Heart left ventricle (tissue), 16 donors: ENCODE measurements at regions not wholly inside any gene's neighbourhood (a gene's known extent, or its start where the extent isn't known, plus 50 kb on each side); places are given as distances from the start of the nearest gene placed in this dataset.

Experiments
- ATAC-seq, 4 donors: fragments of 200-7000 bp; cut with Tn5 transposase; one replicate each; pipeline ENCODE4 v1.9.1; 2020 to 2022; ENCODE audit warnings: moderate library complexity in 4 of 4, mild to moderate bottlenecking in 3 of 4, moderate number of reproducible peaks in 1 of 4
- DNase-seq, 5 donors: peaks; one replicate each; pipeline ENCODE4 v3.0.0-alpha.2; 2020
- H3K27ac ChIP-seq, 12 donors: fragments of 200-600 bp; sonication (generic) in 4 of 12; one replicate each; pipeline versions ENCODE4 v1.5.0 to v1.8.0; 2016 to 2022; ENCODE audit warnings: mild to moderate bottlenecking in 2 of 12
- H3K27me3 ChIP-seq, 9 donors: fragments of 200-600 bp; sonication (generic) in 2 of 9; one replicate each; pipeline versions ENCODE4 v1.5.1 to v1.8.0; 2016 to 2022; ENCODE audit warnings: mild to moderate bottlenecking in 3 of 9
- H3K36me3 ChIP-seq, 9 donors: fragments of 200-600 bp; sonication (generic) in 2 of 9; one replicate each; pipeline versions ENCODE4 v1.5.0 to v1.8.0; 2018 to 2022; ENCODE audit warnings: mild to moderate bottlenecking in 2 of 9
- H3K4me1 ChIP-seq, 12 donors: fragments of 200-600 bp; sonication (generic) in 4 of 12; one replicate each; pipeline versions ENCODE4 v1.5.0 to v1.8.0; 2016 to 2022; ENCODE audit warnings: mild to moderate bottlenecking in 3 of 12
- H3K4me3 ChIP-seq, 12 donors: fragments of 200-600 bp; sonication (generic) in 4 of 12; one replicate each; pipeline versions ENCODE4 v1.5.0 to v1.8.0; 2017 to 2022; ENCODE audit warnings: mild to moderate bottlenecking in 9 of 12, moderate library complexity in 4 of 12
- H3K9me3 ChIP-seq, 12 donors: fragments of 200-600 bp; sonication (generic) in 4 of 12; one replicate each; pipeline versions ENCODE4 v1.5.0 to v1.8.0; 2016 to 2022; ENCODE audit warnings: mild to moderate bottlenecking in 1 of 12
- POLR2A ChIP-seq, 2 donors: fragments of 450-650 bp; IDR thresholded peaks; one replicate each; pipeline ENCODE4 v1.6.1; 2017; ENCODE audit warnings: antibody characterized with exemption in 2 of 2, mild to moderate bottlenecking in 2 of 2, moderate library complexity in 2 of 2
- WGBS, 4 donors: extraction: QIAGEN DNeasy Blood & Tissue Kit in 2 of 4; methylation state at CpG; one replicate each; pipeline versions ENCODE4 v1.1.5 to v1.1.7; 2013 to 2018; 5-methylcytosine and 5-hydroxymethylcytosine counted together
- intact Hi-C, 10 donors: fragments of 100-400 bp; cut with DNase I; formaldehyde crosslinking; loops; one replicate each; pipeline versions ENCODE4 v1.11.1 to v1.14.2; 2022
- TF ChIP-seq, protein P1 (sequence below), 12 donors: fragments of 200-600 bp; sonication (generic) in 4 of 12; IDR thresholded peaks; one replicate each; pipeline versions ENCODE4 v1.5.0 to v1.8.0; 2018 to 2022; ENCODE audit warnings: antibody characterized with exemption in 12 of 12, mild to moderate bottlenecking in 5 of 12
- donor health status: ischemic (EF 13 %, LVEDD 7.1; RV severe dilation, severe dysfunction).
- donor health status: healthy with polysubstance abuse.
- donor health status: DM: no; HTN: yes; CAD: no.
- donor health status: DM: no; HTN: no; CAD: no.
- donor health status: ischemic (EF 25% LVEDD 6.9; RV normal size, moderate dysfunction).
- donor health status: ischemic (EF 25% LVEDD 5.7; RV mildly dilated, moderate dysfunction).
- donor health status: healthy.
- donor health status: DM: yes; HTN: yes; CAD: no.
- donor health status: ischemic (EF 35%, LVEDD 5.7; RV mildly dilated, moderate dysfunction).
- donor health status: nonischemic (EF 11% LVEDD 7.7; RV severe dilation, severe dysfunction).
- donor health status: DM: yes; HTN: yes; CAD: no.
- donor health status: PGD.
- donor health status: ischemic (EF 29% LVEDD 5.4; RV normal size, mild dysfunction).
- donor health status: nonischemic (EF 23%, LVEDD 6.1; RV moderate dilation, normal function).

DNA sequence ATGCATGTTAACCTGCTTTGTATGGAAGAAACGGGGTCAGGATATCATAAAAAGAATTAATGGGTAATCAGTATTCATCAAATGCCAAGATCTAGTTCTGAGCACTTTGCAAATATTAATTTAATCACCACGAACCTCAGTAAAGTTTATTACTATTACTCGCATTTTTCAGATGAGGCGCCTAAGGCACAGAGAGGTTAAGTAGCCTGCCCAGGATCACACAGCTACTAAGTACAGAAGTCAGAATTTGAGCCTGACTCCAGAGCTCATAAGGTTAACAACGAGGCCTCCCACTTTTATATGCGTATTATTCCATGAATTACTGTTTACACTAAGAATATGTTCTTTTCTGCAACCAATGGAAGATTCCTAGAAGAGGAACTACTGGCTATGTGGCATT lies 109.6 kb upstream of the KLF13 start:
- Histone ChIP-seq H3K4me1 (peaks cover 0 to 70% (median 31%) of the 10 kb centered on the region in 12 donors), H3K4me3 (peak overlapping the region in 1 of 12 donors; percentile 72), H3K36me3 (no peaks in the 10 kb centered on the region), H3K9me3 (no peaks in the 10 kb centered on the region), H3K27me3 (no peaks in the 10 kb centered on the region), H3K27ac (peak overlapping the region in 10 of 12 donors; percentile 91 to 98 (median 96))
- intact Hi-C loops, result loop anchor here (2.0 to 10.0 kb wide), 13 partner anchors 35 to 270 kb away; partner anchors contain the start of gene KLF13 (in 4 of the 10)
- ATAC-seq, result no peak
- no peak for DNase-seq
- 92 to 96% (median 94%) methylated on average over 6 of the region's 6 CpGs for WGBS, 4 donors
- TF ChIP-seq, protein P1, sequence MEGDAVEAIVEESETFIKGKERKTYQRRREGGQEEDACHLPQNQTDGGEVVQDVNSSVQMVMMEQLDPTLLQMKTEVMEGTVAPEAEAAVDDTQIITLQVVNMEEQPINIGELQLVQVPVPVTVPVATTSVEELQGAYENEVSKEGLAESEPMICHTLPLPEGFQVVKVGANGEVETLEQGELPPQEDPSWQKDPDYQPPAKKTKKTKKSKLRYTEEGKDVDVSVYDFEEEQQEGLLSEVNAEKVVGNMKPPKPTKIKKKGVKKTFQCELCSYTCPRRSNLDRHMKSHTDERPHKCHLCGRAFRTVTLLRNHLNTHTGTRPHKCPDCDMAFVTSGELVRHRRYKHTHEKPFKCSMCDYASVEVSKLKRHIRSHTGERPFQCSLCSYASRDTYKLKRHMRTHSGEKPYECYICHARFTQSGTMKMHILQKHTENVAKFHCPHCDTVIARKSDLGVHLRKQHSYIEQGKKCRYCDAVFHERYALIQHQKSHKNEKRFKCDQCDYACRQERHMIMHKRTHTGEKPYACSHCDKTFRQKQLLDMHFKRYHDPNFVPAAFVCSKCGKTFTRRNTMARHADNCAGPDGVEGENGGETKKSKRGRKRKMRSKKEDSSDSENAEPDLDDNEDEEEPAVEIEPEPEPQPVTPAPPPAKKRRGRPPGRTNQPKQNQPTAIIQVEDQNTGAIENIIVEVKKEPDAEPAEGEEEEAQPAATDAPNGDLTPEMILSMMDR (IDR thresholded peaks at IDR 0.05), result no peak
- TF ChIP-seq POLR2A (IDR thresholded peaks at IDR 0.05), result no peak

DNA sequence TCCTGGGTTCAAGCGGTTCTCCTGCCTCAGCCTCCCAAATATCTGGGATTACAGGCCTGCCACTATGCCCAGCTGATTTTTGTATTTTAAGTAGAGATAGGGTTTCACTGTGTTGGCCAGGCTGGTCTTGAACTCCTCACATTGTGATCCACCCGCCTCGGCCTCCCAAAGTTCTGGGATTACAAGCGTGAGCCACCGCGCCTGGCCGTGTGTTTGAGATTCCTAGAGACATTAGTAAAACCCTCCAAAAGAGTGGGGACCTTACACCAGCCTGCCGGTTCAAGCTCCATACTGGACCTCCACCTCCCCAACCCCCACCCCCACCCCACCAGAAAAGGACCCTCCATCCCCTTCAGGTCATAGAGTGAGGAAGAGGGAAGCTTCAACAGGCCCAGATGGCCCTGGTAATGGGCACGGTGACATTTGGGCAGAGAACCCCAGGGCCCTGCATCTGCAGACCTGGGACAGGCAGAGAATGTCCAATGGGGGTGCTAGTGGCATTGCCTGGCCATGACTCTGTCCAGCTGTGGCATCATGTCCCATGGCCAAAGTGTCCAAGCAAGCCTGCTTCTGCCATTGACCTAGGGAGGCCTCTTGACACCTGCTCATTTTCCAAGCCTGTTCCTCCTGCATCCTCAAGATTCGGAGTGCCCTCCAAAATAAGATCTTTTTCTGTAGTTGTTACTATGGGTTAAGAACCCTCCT lies 108.9 kb upstream of the KLF13 start:
- Histone ChIP-seq H3K36me3 (no peaks in the 10 kb centered on the region), H3K4me1 (peaks cover 0 to 70% (median 28%) of the 10 kb centered on the region in 12 donors), H3K9me3 (no peaks in the 10 kb centered on the region), H3K4me3 (no peak overlapping the region), H3K27ac (peak overlapping the region in 3 of 12 donors; percentile 95 to 98 (median 98)), H3K27me3 (no peaks in the 10 kb centered on the region)
- DNase-seq, result no peak
- WGBS, 4 donors, result 93 to 99% (median 98%) methylated on average over 9 to 10 of the region's 10 CpGs
- TF ChIP-seq, protein P1 (IDR thresholded peaks at IDR 0.05), result no peak
- TF ChIP-seq POLR2A (IDR thresholded peaks at IDR 0.05), result no peak
- intact Hi-C loops, result loop anchor here (2.0 to 10.0 kb wide), 13 partner anchors 35 to 270 kb away; partner anchors contain the start of gene KLF13 (in 4 of the 10)
- no peak for ATAC-seq

DNA sequence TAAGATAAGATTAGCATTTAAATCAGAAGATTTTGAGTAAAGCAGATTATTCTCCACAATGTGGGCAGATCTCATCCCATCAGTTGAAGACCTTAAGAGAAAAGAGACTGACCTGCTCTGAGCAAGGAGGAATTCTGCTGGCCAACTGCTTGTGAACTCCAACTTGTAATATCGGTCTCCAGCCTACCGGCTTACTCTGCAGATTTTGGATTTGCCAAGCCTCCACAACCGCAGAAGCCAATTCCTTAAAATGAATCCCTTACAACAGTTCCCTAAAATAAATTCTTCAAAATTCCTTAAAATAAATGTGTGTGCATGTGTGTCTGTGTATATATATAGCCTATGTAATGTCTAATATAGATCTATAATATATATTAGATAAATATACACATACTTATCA lies 107.4 kb upstream of the KLF13 start:
- TF ChIP-seq, protein P1 (IDR thresholded peaks at IDR 0.05), result no peak
- no peak for TF ChIP-seq POLR2A (IDR thresholded peaks at IDR 0.05)
- Histone ChIP-seq H3K4me3 (no peak overlapping the region), H3K4me1 (peaks cover 0 to 79% (median 41%) of the 10 kb centered on the region in 12 donors), H3K27me3 (no peaks in the 10 kb centered on the region), H3K36me3 (no peaks in the 10 kb centered on the region), H3K9me3 (no peaks in the 10 kb centered on the region), H3K27ac (peak overlapping the region in 4 of 12 donors; percentile 6 to 35 (median 30))
- WGBS, 4 donors, result 23 to 31% (median 28%) methylated on average over 3 of the region's 3 CpGs
- intact Hi-C loops, result loop anchor here (5.0 to 10.0 kb wide), 12 partner anchors 33 to 268 kb away; partner anchors contain the start of gene KLF13 (in 4 of the 10)
- ATAC-seq (no peak), DNase-seq (no peak)

DNA sequence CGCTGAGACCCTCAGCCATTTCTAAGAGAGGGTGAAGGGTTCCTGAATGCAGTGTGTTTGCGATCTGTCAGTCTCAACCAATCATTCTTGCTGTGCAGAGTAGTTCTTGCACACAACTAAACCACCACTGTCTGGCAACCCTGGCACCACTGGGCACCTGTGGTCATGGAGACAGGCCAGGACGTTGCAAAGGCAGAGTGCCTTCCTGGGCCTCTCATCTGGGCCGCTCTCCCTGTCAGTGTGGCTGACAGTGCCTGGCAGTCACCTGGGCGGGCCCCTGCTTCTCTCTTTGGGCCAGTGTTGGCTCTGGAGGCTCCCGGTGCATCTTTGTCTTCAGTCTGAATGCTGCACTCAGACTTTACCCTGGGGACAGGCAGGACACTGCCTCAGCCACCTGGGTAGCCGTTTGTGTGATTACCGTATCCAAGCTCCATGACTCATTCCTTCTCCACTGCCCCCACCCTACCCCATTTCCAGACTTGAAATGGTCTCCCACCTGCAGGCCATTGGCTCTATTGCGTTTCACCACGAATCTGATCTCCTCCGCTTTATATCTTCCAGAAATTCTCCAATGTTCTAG lies 104.6 kb upstream of the KLF13 start:
- intact Hi-C loops, result loop anchor here in 1 of 10 donors (5.0 kb wide), 1 partner anchor 80 kb away; no protein-coding TSS in a partner anchor
- peaks cover 0 to 63% (median 25%) of the 10 kb centered on the region in 12 donors for H3K4me1 ChIP-seq
- WGBS, 4 donors, result 76 to 81% (median 78%) methylated on average over 10 to 11 of the region's 11 CpGs

More for the DNA sequence above, 104.6 kb upstream of the KLF13 start:
- TF ChIP-seq, protein P1 (IDR thresholded peaks at IDR 0.05), result no peak
- TF ChIP-seq POLR2A (IDR thresholded peaks at IDR 0.05), result no peak
- no peaks in the 10 kb centered on the region for H3K9me3 ChIP-seq
- peak overlapping the region in 1 of 12 donors; percentile 86 for H3K27ac ChIP-seq
- ATAC-seq (no peak), DNase-seq (no peak)
- no peaks in the 10 kb centered on the region for H3K36me3 ChIP-seq
- H3K27me3 ChIP-seq, result no peaks in the 10 kb centered on the region
- no peak overlapping the region for H3K4me3 ChIP-seq
